GM19238 (cell line): ENCODE measurements at regions not wholly inside any gene's neighbourhood (a gene's known extent, or its start where the extent isn't known, plus 50 kb on each side); places are given as distances from the start of the nearest gene placed in this dataset.
"Not testable (repeated sequence)": the region's sequence is repeated elsewhere in the genome, so short reads cannot be mapped to it uniquely, and the experiment has no call there.

ENCODE experiments used
- DNase-seq: peaks from one replicate; pipeline ENCODE4 v3.0.0; 2011; ENCODE audit warnings: low spot score; ENCODE audit not compliant: insufficient read length

DNA sequence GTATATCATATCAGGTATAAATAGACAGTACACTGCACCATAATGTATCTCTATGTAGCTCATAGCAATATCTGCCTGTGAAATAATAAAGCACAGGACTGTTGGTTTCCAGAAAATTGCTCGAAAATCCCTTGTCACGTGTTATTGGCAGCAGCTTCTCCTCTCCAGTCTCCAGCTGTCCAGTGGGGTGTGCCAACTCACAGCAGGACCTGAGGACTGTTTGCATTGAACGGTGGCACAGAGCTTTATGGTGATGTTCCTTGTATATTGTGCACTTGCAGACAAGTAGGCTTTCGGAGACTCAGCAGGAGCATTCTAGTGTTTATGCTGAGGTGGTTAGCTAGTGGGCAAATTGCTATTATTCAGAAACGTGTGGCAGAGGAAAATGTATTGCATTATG is 182.2 kb upstream of the ATP5MC3 start:
- DNase-seq, result no peak

DNA sequence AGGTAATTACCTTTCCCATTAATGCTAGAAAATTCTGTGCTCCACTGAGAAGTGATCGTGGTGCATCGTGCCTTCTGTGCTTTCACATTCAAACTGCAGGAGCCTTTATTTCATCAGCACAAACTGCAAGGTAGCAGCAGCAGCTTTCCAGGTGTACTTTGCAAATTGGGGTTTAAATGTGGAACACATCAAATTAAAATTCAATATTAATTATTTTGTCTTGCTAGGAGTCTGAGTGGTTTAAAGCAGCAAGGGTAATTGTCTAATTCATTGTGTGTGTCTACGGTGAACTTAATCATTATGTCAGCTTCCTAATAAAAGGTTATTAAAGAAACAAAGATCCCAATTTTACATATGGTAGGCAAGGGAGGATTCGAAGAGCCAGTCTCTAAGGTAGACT is 180.8 kb upstream of the ATP5MC3 start:
- DNase-seq, result no peak

DNA sequence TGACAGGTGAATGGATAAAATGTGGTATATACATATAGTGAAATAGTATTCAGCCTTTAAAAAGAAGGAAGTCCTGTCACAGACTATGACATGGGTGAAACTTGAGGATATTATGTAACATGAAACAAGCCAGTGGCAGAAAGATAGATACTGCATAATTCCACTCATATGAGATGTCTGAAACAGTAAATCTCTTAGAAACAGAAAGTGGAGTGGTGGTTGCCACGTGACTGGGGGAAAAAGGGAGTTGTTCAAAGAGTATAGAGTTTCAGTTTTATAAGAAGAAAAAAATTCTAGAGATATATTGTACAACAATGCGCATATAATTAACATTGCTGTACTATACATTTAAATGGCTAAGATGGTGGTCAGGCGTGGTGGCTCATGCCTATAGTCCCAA is 178.2 kb upstream of the ATP5MC3 start:
- no peak for DNase-seq

DNA sequence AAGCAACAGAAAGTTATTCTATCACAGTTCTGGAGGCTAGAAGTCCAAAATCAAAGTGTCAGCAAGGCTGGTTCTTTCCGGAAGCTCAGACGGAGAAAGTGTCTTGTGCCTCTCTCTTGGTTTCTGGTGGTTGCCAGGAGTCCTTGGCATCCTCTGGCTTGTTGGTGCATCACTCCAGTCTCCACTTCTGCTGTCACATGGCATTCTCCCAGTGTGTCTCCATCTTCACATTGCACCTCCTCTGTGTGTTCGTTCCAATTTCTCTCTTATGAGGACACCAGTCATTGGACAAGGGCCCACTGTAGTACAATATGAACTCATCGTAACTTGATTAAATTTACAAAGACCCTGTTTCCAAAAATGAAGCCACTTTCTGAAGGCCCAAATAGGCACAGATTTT is 175.4 kb upstream of the ATP5MC3 start:
- no peak for DNase-seq

DNA sequence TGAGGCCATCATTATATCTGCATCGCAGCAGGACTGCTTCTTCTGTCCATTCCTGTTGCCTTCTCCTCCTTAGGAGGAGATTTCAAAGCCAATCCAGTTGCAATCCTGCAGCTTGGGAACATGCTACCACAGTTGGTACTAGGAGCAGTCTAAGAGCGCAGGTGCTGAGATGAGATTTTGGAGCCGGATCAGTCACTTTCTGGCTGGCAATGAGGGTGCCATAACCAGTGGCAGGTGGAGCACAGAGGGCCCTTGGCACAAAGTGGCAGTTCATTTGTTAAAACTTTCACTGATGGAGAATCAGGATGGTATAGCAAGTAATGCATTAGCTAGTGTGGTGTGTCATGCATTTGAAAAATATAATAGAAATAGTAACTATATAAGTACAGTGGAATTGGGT is 173.7 kb upstream of the ATP5MC3 start:
- DNase-seq, result no peak

DNA sequence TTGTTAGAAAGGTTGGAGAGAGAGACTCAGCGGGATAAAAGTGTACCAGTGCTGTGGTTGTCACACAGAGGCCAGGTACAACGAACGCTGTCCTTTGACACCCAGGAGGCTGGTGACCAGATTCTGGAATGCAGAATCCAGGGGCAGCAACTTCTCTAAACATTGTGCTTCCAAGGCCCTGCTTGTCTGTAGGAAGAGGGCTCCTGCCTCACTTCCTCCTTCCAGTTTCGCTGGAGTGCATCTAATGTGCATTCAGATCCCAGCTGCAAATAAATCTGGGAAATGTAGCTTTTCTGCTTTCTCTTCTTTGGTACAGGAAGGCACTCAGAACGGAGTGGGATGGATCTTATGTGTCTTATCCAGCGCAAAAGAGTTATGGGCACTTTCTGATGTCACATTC is 171.8 kb upstream of the ATP5MC3 start:
- no peak for DNase-seq

DNA sequence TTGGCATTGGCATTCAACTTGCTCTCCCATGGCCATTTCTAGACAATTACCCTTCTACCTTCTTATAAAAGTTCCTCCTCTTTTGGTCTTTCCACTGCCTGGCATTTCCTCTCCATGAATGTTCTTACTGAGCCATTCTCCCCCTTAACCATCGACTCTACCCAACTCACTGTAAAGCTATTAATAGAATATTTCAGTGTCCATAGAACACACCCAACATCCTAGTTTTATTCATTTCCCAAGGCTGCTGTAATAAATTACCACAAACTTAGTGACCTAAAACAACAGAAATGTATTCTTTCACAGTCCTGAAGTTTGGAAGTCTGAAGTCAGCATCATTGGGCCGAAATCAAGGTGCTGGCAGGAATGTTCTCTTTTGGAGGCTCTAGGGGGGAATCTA is 170.0 kb upstream of the ATP5MC3 start:
- no peak for DNase-seq

DNA sequence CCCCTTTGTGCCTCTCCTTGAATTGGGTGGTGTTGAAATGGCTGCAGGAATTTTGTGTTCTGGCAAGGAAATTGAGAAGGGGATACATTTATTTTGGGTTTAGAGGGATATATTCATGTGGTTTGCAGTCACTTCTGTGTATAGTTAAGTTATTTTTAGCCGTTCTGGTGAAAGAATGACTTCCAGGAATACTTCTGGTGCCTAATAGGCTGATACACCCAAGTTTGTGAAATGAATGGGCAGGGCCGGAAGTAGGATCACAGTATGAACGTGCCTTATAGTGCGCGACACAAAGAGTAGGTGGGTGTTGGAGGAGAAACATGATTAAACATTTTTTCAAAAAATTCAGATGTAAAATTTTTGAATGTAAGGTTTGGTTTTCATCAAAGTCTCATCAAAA is 168.6 kb upstream of the ATP5MC3 start:
- DNase-seq, result no peak

DNA sequence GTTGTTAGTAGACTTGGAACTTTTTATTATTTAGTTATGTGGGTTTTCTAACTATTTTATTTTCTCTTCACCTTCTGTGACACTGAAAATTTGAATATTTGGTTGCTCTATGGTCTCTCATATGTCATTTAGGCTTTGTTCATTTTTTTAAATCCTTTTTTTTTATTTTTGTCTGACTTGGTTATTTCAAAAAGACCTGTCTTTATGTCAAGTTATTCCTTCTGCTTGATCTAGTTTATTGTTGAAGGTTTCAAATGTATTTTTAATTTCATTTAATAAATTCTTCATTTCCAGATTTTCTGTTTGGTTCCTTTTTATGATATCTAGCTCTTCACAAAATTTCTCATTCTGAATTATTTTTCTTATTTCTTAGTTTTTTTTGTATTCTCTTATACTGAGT is 160.6 kb upstream of the ATP5MC3 start:
- DNase-seq, result no peak

DNA sequence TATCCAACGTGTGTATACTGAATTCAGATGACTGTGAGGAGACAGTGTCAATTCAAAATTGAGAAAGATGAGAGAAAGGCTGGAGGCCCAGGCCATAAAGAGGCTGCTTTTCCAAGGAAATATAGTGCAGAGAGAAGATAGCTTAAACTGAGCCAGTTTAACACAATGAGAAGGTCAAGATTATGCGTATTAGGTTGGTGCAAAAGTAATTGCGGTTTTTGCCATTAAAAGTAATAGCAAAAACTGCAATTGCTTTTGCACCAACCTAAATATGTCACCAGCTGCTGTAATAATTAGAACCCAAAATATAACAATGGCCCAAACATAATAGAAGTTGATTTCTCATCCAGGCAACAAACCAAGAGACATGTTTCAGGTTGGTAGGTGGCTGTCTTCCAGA is 148.7 kb upstream of the ATP5MC3 start:
- DNase-seq, result no peak

DNA sequence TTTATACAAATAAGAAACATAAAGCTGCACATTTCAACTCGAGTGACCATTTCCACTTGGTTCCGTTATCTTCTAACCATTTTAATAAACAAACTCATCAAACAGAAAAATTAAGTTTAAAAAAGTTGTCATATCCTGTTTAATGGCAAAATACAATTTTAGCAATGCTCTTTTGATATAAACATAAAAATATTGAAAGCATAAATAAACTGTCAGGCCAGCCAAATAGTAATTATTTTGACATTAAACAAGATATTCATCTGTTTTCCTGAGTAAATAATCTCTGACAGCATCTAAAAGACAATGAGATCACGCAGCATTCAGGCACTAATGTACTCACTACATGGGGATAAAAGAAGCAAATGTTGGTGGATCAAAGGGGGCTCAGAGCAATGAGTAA is 145.3 kb upstream of the ATP5MC3 start:
- DNase-seq, result no peak

DNA sequence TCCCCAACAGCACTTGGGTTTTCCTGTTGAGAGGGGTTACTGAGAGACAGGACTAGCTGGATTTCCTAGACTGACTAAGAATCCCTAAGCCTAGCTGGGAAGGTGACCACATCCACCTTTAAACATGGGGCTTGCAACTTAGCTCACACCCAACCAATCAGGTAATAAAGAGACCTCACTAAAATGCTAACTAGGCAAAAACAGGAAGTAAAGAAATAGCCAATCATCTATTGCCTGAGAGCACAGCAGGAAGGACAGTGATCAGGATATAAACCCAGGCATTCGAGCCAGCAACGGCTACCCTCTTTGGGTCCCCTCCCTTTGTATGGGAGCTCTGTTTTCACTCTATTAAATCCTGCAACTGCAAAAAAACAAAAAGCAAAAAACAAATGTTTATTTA is 144.7 kb upstream of the ATP5MC3 start:
- not testable (repeated sequence) for DNase-seq

DNA sequence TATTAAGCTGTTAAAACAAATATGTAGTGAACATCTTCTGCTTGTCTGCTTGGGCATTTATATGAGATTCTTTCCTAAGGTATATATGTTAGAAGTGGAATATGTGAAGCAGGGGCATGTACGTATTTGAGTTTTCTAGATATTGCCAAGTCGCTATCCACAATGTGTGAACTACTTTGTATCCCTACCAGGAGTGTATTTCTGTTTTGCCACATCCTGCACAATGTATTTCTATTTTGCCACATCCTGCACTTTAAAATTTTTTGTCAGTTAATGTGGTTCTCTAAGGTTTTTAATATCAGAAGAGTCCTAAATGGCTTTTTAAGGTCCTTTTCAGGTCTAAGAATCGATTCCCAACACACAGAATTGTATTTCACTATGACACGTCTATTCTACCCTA is 141.7 kb upstream of the ATP5MC3 start:
- DNase-seq, result no peak

DNA sequence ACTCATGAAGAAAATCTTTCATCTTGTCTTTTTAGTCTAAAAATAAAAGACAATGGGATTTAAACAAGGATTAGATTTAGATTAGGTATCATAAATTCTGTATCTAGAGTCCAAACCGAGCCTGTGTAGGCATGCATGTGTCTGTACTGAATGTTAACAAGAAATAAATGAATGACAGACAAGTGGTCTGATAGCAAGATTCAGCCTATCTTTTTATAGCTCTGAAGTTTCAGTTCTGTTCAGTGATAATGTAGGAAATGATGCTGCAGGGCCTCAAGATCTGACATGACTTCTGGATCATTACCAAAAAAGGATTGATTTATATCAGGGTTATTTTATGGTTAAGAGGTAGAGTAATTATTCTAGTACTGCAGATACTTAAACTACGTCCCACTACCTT is 137.0 kb upstream of the ATP5MC3 start:
- DNase-seq, result no peak

DNA sequence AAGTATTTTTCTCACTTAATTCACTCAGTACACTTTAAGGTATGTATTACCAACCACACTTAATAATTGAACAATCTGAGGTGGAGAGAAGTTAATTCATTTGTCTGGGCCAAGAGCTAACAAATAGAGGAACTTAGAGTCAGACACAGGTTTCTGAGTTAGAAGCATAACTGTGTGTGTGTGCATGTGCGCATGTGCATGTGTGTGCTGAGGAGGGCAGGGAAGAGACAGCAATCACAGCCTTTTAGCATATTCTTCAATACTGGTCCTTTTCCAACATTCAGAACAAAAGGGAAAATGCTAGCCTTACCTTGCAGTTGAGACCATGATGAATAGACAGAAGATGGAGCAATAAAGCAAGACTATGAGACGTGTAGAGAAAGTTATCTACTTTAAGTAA is 136.2 kb upstream of the ATP5MC3 start:
- no peak for DNase-seq

DNA sequence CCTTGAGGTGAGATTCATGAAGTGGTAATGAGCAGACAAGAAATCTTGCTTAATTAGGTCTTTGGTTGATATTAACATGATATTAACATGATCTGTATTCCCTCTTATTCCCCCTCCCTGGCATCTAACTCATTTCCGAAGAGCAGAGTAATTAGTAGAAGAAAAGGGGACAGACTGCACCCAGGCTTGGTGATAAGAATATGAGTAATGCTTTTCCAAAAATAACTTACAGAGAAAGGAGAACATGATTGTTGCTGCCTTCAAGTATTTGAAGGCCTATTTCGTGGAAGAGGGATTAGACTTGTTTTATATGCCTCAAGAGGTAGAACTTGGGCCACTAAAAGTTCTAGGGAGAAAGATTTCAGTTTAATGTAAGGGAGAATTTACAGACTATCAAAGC is 130.6 kb upstream of the ATP5MC3 start:
- no peak for DNase-seq

DNA sequence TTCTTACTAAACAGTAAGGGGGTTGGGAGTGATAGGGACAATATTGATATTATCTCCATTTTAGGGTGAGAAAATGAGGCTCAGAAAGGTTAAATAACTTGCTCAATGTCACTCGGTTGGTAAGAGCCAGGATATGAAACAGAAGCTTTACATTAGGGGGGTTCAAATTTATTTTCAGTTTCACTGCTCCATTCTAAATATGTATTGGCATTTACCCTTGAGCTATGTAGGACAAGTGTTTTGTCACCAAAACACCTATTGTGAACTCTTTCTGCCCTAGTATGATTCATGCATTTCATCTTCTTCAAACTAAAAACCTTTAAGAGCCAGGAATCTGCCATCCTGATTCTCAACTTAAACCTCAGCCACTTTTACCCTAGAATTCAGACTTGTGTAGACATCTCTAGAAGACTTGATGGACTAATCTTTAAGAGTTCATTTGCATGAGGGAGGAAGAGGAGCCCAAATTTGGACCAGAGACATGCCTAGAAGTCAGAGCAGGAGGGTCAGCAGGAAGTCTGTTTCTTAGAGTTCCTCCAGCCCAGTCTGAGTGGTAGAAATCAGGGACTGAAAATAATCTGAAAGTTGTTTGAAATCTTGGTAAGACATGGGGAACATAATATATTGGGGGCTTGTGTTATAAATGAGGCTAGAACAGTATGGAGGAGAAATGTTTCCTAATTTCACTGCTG is 129.4 kb upstream of the ATP5MC3 start:
- DNase-seq, result no peak

DNA sequence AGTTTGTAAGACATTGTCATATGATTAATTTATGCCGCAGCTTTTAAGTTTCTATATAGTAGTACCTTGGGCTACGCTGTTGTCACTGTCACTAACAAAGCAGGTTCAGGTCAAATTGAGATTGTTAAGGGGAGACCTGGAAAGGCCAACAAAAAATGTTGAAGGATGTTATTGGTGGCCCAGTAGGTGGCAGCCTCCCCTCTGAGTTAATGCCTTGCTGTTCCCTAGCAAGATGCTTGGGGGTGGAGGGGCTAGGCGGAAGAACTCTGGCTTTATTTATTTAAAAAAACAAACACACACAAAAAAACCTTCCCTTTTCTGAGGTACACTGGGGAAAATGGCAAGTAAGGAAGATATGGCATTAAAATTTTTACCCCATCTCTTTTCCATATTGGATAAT is 128.3 kb upstream of the ATP5MC3 start:
- DNase-seq, result no peak

DNA sequence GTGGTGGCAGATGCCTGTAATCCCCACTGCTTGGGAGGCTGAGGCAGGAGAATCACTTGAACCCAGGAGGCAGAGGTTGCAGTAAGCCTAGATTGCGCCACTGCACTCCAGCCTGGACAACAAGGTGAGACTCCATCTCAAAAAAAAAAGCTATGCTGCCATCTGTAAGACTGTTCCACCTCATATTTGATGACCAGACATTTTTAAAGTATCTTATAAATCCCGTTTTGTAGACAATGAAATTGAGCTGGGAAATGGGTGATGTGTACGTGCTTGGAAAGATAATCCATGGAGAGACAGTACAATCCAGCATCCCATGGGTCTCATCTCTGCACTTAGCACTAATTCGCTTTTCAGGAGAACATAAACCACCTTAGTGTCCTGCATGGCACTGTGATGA is 126.5 kb upstream of the ATP5MC3 start:
- no peak for DNase-seq

DNA sequence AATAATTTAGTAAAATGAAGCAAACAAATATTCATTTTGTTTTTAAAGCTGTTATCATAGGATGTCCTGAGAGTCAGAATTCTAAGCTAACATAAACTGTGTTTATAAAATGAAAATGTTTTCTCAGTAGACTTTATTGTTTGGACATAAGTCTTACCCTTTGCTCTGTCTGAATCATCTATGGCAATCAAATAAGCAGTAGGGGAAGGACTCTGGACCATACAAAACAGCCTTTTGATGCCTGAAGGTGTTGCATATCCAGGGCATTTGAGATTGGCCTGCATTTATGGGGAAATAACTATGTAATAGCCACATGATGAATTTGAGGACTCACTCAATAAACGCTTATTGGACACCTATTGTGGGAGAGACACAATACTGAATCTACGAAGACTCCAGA is 123.0 kb upstream of the ATP5MC3 start:
- no peak for DNase-seq

DNA sequence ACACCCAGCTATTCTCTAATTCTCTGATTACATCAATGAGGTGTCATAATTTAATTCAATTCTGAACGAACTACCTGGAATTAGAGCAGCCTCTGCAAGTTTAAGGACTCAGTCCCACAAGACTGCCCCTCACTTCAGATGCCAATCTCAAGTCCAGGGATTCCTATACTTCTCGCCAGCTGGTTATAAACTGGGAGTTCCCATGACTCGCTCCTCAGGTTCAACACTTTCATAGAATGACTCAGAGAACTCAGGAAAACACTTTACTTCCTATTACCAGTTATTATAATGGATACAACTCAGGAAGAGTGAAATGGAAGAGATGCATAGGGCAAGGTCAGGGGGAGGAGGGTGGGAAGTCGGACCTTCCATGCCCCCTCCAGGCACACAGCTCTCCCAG is 112.3 kb upstream of the ATP5MC3 start:
- DNase-seq, result no peak

DNA sequence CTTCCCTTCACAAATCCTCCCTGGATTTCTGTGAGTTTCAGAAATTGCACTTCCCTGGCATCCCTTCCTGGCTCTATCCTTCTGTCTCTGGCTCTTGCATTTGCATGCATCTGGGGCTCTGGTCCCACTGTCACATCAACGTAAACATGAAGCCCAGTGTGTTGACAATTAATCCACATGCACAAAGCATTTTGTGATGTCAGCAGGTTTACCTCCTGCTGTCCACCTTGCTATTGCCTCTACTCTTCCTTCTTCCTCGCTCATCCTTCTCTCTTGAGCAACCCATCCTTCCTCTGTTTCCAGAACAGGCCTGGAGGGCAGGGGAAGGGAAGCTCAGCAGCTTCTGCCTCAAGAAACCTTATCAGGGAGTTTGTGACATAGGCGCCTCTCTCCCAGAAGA is 111.7 kb upstream of the ATP5MC3 start:
- DNase-seq, result no peak

DNA sequence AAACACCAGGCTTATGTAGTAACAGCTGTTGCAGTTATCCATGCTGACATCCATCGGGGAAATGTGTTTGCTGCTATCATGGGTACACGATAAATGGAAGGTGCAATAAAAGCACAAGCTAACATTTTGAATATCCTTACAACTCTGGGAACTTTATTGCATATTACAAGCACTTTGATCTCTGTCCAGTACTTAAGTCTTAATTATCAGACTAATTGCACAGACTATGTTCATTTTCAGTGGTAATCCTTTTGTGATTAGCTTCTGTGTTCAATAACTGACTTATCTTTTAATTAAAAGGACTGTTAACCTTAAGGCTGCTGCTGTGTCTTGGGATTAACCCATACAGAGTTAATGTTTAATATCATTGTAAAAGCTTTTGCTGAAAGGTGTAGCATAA is 101.4 kb upstream of the ATP5MC3 start:
- no peak for DNase-seq

DNA sequence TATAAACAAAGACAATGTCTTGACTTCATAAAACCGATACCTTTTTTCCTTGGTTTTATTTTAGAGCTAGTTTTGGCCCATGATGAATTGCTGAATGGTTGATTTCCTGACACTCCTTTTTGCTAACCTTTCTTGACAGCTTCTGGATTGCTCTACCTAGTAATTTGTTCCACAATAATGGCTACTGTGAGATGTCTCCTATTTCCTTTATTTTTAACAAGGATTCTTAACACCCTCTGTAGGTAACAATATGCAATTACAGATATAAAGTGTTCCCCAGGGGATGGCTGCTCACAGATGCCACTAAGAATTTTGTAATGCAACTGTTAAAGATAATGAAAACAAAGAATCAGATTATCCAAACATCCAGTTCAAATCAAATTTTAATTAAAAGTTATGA is 100.8 kb upstream of the ATP5MC3 start:
- peak; percentile 5 for DNase-seq
